ENCODE measurements at regions not wholly inside any gene's neighbourhood (a gene's known extent, or its start where the extent isn't known, plus 50 kb on each side); places are given as distances from the start of the nearest gene placed in this dataset.

GRCh38 chr17:71974051-71974450 lies 146.8 kb upstream of the SOX9 start:
- TF ChIP-seq CTCF (IDR thresholded peaks at IDR 0.05) (no peak), POLR2AphosphoS5 (IDR thresholded peaks at IDR 0.05; ENCODE audit: insufficient read depth in 1 of 2, low read depth in 1 of 2) (no peak), POLR2A (IDR thresholded peaks at IDR 0.05) (no peak)

Data from vagina (tissue), 2 donors.